LNCAP (cell line): ENCODE measurements at regions not wholly inside any gene's neighbourhood (a gene's known extent, or its start where the extent isn't known, plus 50 kb on each side); places are given as distances from the start of the nearest gene placed in this dataset.

Experiments used
- TF ChIP-seq, protein P1 (sequence below): fragments of 450-650 bp; IDR thresholded peaks from 2 replicates; pipeline ENCODE4 v1.5.1; 2017; ENCODE audit warnings: mild to moderate bottlenecking

DNA sequence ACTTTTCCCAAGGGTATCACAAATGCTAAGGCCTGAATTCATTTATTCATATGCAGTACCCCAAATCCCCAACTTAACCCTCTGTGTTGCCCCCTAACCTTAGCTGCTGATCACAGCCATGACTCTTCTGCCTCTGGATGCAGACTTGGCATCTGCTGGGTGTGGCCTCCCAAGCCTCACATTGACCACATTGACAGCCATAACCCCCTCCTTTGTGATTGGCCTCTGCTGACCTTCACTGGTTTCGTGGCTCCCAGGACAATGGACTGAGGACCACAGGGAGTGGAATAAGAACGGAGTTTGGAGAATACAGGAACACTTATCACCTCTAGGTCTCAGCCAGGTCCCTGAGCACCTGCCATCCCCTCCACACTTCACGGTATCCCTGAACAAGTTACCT, 123.6 kb upstream of the CPEB2 start:
- TF ChIP-seq, protein P1, sequence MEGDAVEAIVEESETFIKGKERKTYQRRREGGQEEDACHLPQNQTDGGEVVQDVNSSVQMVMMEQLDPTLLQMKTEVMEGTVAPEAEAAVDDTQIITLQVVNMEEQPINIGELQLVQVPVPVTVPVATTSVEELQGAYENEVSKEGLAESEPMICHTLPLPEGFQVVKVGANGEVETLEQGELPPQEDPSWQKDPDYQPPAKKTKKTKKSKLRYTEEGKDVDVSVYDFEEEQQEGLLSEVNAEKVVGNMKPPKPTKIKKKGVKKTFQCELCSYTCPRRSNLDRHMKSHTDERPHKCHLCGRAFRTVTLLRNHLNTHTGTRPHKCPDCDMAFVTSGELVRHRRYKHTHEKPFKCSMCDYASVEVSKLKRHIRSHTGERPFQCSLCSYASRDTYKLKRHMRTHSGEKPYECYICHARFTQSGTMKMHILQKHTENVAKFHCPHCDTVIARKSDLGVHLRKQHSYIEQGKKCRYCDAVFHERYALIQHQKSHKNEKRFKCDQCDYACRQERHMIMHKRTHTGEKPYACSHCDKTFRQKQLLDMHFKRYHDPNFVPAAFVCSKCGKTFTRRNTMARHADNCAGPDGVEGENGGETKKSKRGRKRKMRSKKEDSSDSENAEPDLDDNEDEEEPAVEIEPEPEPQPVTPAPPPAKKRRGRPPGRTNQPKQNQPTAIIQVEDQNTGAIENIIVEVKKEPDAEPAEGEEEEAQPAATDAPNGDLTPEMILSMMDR: no peak

DNA sequence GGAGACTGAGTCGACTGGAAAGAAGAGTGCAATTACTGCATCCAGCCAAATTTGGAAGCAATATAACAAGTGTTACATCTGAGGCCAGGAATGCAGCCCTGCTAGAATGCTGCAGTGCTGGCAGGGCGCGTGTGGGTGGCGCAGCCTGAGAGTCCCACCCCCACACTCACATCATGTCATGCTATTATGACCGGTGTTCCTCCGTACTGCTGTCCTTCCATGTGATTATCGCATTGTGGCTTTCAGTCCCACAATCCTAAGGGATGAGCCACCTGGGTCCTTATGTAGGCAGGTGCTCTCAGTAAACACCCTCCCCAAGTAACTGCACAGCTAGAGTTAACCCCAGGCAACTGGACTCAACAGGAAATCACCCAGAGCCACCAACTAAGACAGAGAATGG, 122.6 kb upstream of the CPEB2 start:
- TF ChIP-seq, protein P1: no peak

DNA sequence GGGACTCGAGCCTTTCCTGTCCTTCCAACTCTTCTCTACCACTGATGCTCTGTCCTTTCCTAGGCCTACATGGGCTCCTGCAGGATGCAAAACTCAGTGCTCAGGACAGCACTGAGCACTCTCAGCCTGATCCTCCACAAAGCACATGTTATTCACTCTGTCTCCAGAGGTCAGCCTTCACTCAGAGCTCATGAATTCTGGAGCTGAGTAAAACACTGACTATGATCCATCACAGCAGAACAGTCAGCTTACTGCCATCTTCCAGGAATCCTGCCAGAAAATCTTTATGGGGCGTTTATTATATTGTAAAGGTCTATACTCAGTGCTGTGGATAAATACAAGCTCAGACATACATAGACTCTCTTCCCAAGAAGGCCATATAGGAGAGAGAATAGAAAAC, 121.5 kb upstream of the CPEB2 start:
- TF ChIP-seq, protein P1: peak; percentile 16; the same call in 1 of the 2 replicates

DNA sequence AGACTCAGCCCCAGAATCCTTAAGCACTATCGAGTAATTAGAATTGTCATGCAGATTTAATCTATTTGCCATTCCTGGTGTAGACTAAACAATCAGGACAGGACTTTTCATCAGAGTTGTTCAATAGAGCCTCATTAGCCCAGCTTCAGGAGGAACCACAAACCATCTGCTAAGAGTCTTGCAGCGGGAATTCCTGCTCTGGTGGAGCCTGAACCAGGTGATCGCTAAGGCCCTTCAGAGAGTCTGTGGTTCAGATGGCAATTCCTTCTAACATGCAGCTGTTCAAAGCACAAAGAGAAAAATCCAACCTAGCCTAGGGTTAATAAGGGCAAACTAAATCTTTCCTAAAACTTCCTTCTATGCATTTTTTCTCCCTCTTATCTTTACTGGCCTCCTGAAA, 119.1 kb upstream of the CPEB2 start:
- TF ChIP-seq, protein P1: no peak

DNA sequence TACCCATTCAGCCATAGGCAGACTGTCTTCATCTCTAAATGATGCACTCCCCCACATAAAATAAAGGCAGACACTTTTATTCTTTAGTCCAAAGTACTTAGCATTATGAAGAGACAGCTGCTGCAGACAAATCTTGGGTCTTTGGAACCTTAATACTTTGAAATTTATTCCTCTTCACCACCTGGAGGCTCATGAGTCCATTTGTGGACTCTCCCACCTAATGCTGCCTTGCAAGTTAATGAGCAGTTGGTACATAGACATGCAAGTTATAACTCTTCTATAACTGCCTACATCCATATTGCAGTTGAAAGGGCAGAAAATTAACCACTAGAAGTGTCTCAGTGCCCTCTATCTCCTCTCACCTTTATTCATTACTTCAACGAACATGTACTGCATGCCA, 118.6 kb upstream of the CPEB2 start:
- TF ChIP-seq, protein P1: no peak

DNA sequence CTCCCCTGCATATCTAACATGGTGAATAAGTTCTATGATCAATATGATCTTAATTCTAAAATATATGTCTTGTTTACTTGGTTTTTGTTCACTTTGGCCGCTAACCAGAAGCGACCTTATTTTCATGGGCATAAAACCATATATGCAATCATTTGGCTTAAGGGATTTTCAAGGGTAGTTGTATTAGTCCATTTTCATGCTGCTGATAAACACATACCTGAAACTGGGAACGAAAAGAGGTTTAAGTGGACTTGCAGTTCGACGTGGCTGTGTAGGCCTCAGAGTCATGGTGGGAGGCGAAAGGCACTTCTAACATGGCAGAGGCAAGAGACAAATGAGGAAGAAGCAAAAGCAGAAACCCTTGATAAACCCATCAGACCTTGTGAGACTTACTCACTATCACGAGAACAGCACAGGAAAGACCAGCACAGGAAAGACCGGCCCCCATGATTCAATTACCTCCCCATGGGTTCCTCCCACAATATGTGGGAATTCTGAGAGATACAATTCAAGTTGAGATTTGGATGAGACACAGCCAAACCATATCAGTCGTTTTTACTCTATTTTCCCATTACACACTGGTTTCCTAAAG, 114.3 kb upstream of the CPEB2 start:
- TF ChIP-seq, protein P1: no peak

DNA sequence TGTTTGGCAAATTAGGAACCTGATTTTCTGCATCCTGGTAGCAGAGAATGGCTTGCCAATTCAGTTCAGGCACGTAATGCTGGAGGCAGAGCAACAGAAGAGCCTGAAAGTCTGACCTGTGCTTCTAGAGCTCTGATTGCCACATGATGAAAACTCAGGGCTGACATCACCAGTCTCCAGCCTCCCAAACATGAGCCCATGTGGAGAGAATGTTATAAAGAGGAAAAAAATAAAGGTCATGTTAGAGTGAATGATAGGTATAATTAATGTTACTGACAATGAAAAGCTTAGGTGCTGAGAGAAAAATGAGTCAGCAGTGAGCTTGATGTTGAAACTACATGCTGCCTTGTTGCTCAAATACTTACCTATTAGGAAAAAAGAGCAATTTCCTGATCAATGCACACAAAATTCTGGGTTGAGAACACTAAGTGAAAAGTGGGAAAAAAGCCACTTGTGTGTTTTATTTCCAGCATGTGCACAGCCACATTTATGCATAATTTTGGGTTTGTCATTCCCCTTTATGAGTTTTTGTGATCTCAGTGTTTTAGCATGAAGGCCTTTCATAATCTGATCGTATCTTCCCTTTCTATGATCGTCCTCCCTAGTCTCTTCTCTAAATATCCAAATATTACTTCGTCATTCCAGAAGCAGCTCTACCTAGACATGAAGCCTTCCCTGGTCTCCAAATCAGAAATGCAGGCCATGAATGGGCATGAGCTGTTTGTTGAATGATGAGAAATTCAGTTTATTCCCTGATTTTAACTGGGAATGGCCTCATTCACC, 113.3 kb upstream of the CPEB2 start:
- TF ChIP-seq, protein P1: no peak
